ENCODE measurements at regions not wholly inside any gene's neighbourhood (a gene's known extent, or its start where the extent isn't known, plus 50 kb on each side); places are given as distances from the start of the nearest gene placed in this dataset.

- TF ChIP-seq, protein P1, sequence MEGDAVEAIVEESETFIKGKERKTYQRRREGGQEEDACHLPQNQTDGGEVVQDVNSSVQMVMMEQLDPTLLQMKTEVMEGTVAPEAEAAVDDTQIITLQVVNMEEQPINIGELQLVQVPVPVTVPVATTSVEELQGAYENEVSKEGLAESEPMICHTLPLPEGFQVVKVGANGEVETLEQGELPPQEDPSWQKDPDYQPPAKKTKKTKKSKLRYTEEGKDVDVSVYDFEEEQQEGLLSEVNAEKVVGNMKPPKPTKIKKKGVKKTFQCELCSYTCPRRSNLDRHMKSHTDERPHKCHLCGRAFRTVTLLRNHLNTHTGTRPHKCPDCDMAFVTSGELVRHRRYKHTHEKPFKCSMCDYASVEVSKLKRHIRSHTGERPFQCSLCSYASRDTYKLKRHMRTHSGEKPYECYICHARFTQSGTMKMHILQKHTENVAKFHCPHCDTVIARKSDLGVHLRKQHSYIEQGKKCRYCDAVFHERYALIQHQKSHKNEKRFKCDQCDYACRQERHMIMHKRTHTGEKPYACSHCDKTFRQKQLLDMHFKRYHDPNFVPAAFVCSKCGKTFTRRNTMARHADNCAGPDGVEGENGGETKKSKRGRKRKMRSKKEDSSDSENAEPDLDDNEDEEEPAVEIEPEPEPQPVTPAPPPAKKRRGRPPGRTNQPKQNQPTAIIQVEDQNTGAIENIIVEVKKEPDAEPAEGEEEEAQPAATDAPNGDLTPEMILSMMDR (IDR thresholded peaks at IDR 0.05; ENCODE audit: low read depth, low read length, missing control alignments): no peak
- in situ Hi-C loops (cut with HindIII; ENCODE audit: low sequenced_read_pairs): no loop called here
- no peak overlapping the region for H3K4me3 ChIP-seq (ENCODE audit: low read depth, low read length)
- DNase-seq (ENCODE audit: low read depth): no peak
These were observed 107.4 kb upstream of the CASZ1 start for GRCh38 chr1:10903821-10904220.

GRCh38 chr1:10904396-10905358, 107.8 kb upstream of the TARDBP start:
- DNase-seq (ENCODE audit: low read depth): no peak
- in situ Hi-C loops (cut with HindIII; ENCODE audit: low sequenced_read_pairs): no loop called here

DNA sequence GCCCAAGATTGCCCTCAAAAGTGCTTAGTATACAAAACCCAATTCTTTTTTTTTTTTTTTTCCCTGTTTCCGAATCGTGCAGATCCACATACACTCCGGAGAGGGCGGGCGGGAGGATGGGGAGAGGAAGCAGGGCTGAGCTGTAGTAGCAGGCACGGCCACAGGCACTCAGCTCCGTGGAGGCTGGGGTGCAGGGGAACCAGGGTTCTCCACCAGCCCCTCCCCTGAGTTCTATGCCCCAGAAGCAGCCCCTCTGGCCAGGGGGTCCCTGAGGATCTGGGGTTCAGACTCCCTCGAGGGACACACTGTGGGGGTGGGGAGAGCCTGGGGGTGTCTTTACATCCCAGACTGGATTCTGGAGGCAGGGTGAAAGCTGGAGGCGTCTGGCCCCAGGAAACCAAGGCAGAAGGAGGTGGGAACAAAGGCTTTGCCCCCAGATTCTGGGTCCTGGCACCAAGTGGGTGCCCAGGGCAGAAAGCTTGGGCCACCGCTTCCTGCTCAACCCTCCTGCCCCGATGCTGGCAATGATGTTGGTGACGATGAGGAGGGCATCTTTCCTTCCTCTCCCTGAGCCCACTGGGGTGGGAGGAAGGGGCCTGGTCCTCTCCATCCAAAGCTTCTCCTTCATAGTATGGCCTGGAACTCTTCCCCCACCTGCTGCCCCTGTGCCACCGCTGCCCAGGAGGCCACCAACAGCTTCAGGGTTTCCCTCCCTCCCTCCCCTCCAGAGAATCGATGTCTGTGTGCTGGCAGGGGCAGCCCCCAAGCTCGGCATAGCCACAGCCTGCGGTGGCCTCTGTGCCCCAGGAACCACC, 106.4 kb upstream of the TARDBP start:
- in situ Hi-C loops (cut with HindIII; ENCODE audit: low sequenced_read_pairs): no loop called here
- H3K4me3 ChIP-seq (ENCODE audit: low read depth, low read length): no peak overlapping the region
- TF ChIP-seq, protein P1 (IDR thresholded peaks at IDR 0.05; ENCODE audit: low read depth, low read length, missing control alignments): no peak
- no peak for DNase-seq (ENCODE audit: low read depth)

More at GRCh38 chr1:10904396-10905358, 107.8 kb upstream of the TARDBP start:
- no peak overlapping the region for H3K4me3 ChIP-seq (ENCODE audit: low read depth, low read length)
- TF ChIP-seq, protein P1 (IDR thresholded peaks at IDR 0.05; ENCODE audit: low read depth, low read length, missing control alignments): no peak

DNA sequence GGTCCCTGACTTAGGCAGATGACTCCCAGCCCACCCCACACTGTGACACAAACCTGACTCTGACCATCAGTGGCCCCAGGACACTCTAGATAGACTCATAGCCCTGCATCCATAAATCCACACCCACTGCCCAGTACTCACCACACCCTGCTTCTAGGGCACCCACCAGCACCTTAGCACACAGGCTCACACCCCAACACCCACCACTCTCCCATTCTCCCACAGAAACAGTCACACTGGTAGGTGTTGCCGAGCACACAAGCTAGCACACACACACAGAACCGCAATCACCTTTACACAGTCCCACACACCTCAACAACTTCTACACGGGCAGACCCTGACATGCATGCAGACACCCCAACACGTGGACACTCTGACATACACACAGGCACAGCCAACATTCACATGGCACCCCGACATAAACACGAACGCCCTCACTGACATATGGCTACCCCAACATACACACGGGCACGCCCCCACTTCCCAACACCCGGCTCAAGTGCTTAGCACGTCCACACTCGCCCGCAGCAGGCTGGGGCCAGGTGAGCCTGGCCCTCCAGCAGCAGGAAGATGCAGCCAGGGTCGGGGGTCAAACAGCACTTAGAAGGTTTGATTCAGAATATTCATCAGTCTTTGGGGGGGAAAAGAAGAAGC, 105.5 kb upstream of the TARDBP start:
- H3K4me3 ChIP-seq (ENCODE audit: low read depth, low read length): no peak overlapping the region
- DNase-seq (ENCODE audit: low read depth): no peak
- TF ChIP-seq, protein P1 (IDR thresholded peaks at IDR 0.05; ENCODE audit: low read depth, low read length, missing control alignments): no peak
- in situ Hi-C loops (cut with HindIII; ENCODE audit: low sequenced_read_pairs): no loop called here

DNA sequence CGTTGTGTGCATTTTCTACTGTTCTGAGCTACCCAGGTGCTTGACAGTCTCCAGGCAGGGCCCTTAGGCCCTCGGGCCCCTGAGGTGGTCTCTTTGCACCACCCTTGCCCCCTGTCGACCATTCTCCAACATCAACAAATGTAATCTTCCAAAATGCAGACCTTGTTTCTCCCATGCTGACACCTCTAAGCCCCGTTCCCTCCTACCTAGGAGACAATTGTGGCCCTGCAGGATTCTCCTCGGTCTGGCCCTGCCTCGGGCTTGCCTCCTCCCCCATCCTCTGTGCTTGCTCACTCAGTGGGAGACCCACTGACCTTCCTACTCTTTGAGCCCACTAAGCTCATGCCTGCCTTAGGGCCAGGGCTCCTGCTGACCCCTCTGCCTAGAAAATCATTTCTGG, 104.2 kb upstream of the TARDBP start:
- DNase-seq (ENCODE audit: low read depth): no peak
- no peak overlapping the region for H3K4me3 ChIP-seq (ENCODE audit: low read depth, low read length)
- in situ Hi-C loops (cut with HindIII; ENCODE audit: low sequenced_read_pairs): no loop called here
- TF ChIP-seq, protein P1 (IDR thresholded peaks at IDR 0.05; ENCODE audit: low read depth, low read length, missing control alignments): no peak

All from astrocyte of the cerebellum (primary cell).